Epidermal melanocyte (primary cell): ENCODE measurements at regions not wholly inside any gene's neighbourhood (a gene's known extent, or its start where the extent isn't known, plus 50 kb on each side); places are given as distances from the start of the nearest gene placed in this dataset.
A peak's percentile ranks its signal among the peaks of the same experiment; 100 is the strongest.
"Not testable (repeated sequence)": the region's sequence is repeated elsewhere in the genome, so short reads cannot be mapped to it uniquely, and the experiment has no call there.

ENCODE experiments used
- DNase-seq: peaks from one replicate; pipeline ENCODE4 v3.0.0; 2011; ENCODE audit warnings: low spot score; ENCODE audit not compliant: insufficient read length

DNA sequence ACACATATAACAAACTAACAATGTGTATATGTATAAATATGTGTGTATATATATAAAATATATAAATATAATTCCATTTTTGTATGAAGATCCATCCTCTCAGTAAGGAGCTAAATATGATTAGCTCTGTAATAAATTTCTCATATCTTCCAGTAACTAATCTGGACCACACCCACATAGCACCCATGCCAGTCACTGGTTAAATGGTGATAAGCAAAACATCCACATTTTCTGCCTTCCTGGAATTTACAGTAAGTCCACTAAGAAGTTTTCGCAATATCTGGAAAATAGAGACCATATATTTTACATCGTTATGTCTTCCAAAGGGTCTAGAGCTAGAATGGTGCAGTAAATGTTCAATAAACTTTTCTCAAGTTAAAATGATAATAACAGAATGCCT lies 151.5 kb upstream of the STMND1 start:
- DNase-seq: no peak

DNA sequence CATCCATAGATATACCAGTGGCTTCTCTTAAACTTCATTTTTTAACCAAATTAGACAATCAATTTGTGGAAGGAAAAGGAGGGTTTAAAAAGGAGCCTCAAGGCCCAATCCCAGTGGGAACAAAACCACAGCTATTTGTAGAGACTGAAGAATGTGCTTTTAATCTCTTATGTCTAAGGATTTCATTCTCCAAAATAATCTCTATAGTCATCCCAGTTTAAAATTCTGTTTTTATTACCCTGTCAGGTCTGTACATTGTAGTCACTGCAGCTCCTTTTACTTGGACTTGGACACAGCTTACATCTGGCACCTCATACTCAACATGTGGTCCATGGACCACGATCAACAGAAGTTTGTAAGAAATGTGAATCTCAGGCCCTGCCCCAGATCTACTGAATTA lies 152.1 kb upstream of the STMND1 start:
- no peak for DNase-seq

- DNase-seq: no peak
Measured at GRCh38 chr6:16948396-16948795, 153.5 kb upstream of the STMND1 start.

GRCh38 chr6:16947375-16948015 lies 154.4 kb upstream of the STMND1 start:
- peak; percentile 55 for DNase-seq

- no peak for DNase-seq
Measured at GRCh38 chr6:16944596-16944995, 157.3 kb upstream of the STMND1 start.

- DNase-seq: no peak
Measured at GRCh38 chr6:16939839-16940238, 162.0 kb upstream of the STMND1 start.

DNA sequence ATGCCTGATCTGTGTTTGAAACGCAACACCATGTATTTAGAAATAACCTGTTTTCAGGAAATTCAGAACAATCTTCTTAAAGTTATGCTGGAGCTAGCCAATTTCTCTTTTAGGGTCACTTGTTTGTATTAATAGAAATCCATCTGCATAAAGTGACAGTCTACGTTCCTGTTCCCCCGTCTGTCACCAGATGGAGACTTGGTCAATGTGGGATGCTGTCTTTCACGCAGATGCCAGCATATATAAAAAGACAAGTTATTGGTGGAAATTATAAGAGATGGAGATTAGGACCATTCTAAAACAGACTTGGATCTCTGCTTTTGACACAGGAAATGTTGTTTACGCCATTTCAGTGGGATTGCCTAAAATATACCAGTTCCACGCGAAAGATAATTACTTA lies 162.5 kb upstream of the STMND1 start:
- DNase-seq: no peak

DNA sequence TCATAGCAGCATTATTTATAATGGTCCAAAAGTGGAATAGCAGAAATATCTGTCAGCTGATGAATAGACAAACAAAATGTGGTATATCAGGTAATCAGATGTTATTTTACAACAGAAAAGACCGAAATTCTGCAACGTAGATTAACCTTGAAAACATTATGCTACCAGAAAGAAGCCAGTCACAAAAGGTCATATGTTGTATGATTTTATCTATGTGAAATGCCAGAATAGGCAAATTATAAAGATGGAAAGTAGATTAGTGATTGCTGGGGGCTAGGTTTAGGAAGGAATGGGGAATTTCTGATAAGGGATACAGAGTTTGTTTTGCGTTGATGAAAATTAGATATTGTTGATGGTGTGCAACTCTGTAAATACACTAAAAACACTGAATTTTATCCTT lies 165.0 kb upstream of the STMND1 start:
- DNase-seq: no peak

DNA sequence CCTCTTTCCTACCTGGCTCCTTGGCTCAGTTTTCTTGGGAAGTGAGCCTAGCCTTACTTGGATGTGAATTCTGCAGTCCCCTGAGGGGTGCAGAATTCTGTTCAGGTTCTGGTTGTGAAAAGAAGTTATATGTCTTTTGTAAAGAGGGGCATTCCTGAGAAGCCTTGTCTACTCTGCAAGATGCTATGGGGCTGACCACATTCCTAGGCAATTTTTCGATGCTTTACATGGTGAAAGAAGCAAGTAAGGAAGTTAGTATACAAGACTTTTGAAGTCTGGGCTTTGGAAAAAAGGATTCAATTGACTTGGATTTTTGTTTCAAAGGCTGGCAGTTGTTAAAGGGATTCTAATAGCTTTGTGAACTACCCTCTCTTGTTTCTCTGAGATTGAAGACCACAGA lies 167.9 kb upstream of the STMND1 start:
- DNase-seq: no peak

DNA sequence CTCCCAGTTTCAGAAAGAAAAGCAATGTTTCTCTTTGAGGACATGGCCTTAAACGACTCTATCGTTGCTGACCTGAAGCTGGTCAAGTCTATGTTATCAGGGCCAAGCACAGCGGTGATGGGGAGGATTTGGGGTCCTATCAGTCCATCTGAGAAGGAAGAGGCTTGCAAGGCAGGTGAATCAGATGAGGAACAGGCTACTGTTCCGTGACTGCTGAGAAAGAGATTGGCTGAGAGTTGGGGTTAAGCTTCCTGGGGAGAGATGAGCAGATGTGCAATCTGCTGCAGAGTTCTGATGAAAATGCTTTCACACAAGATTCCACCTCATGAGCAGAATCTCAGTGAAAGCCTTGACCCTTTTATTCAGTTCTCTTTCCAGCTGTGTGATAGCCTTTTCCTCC lies 168.3 kb upstream of the STMND1 start:
- no peak for DNase-seq

- DNase-seq: no peak
Measured at GRCh38 chr6:16932920-16933319, 168.9 kb upstream of the STMND1 start.

DNA sequence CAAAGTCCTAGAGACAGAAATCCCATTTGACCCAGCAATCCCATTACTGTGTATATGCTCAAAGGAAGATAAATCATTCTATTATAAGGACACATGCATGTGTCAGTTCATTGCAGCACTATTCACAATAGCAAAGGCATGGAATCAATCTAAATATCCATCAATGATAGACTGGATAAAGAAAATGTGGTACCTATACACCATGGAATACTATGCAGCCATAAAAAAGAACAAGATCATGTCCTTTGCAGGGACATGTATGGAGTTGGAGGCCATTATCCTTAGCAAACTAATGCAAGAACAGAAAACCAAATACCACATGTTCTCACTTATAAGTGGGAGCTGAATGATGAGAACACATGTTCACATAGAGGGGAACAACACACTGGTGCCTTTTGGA lies 169.8 kb upstream of the ATXN1 start:
- DNase-seq: not testable (repeated sequence)

- no peak for DNase-seq
Measured at GRCh38 chr6:16930432-16930831, 169.2 kb upstream of the ATXN1 start.

DNA sequence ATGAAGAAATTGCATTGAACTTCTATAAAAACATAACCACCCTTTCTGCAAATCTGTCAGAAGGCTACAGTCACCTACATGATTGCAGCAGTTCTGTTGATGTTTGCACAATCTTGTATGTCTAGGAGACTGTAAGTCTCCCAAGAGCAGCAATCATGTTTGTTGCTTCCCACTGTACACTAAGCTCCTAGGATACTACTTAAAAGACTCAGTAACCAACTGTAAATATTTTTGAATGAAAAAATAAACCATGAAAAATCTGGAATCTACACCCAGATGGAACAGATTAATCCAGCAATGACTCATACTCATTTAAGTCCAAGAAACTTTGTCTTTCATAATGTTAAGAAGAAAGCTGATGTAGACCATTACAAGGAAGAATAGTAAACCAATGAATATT lies 168.5 kb upstream of the ATXN1 start:
- peak; percentile 80 for DNase-seq

GRCh38 chr6:16928387-16928786 lies 167.1 kb upstream of the ATXN1 start:
- DNase-seq: no peak

GRCh38 chr6:16927205-16927604 lies 165.9 kb upstream of the ATXN1 start:
- DNase-seq: no peak

DNA sequence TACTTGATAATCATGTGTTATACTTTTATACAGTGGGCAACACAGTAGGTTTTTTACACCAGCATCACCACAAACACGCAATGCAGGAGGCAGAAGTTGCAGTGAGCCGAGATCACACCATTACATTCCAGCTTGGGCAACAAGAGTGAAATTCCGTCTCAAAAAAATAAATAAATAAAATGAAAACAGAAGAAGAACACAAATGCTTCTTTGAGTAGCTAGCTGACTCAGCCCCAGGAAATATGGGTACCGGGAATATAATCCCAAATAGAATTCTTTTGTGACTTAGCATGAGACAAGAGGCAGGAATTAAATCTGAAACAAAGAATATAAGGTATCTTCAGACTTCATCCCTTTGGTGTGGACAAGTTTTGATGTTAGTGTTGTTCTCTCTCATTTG lies 164.2 kb upstream of the ATXN1 start:
- no peak for DNase-seq

DNA sequence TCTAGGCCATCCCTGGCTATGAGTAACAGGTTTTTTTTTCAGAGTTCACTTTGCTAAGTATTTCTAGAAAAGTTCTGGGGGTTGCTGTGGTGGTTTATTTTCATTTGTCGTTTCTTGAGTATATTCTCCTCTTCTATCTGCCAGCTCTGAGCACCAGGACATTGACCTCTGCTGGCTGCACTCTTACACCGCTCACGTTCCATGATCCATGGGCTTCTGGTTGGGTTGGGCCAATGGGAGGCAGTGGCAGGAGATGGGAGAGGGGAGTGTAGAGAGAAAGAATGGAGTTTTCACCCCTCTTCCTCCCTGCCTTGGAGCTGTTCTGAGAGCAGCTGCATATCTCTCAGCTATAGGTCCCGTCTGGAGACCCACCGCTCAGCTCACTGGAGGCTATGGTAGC lies 161.0 kb upstream of the ATXN1 start:
- no peak for DNase-seq

GRCh38 chr6:16921399-16922110 lies 160.3 kb upstream of the ATXN1 start:
- no peak for DNase-seq

- DNase-seq: no peak
Measured at GRCh38 chr6:16918586-16918985, 157.3 kb upstream of the ATXN1 start.

DNA sequence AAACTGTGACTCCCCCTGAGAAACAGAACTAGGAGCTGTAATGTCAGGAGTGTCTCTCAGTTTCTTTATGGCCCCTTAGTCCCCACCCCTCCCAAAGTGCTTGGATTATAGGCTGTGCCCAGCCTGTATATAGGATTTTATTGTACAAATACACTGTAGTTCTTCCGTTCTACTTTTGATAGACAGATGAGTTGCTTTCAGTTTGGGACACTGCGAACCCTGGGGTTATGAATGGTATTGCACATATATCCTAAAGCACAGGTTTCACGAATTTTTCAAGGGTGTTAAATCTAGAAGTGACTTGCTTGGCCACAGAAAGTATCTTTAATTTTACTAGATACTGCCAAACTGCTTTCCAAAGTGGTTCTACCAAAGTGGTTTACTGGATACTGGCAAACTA lies 152.9 kb upstream of the ATXN1 start:
- DNase-seq: no peak

DNA sequence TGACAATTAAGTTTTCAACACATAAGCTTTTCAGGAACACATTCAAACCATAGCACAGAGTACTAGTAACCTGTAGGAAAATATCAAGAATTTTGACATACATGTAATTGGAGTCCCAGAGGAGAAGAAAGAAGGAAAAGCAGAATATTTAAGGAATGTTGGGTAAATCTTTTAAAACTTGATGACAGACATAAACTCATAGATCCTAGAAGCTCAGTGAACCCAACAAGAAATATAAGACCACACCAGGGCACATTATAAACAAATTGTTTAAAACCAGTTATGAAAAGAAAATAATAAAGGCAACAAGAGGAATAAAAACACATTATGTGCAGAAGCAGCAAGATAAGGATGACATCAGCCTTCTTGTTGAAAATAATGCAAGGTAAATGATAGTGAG lies 151.5 kb upstream of the ATXN1 start:
- DNase-seq: no peak

DNA sequence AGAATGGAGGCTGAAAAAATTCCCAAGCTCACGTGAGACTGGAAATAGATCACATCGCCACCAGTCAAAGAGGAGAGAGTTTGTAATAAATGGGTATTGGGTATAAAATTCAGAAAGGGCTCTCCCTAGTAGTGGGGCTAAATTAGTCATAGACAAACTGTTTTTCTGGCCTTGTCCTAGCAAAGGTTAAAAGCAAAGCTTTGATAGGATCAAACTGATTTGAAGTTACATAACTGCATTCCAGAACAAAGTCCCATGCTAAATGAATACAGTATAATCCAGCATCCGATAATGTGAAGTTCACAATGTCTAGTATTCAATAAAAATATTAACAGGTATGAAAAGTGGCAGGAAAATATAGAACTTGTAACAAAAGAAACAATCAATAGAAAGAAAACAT lies 149.8 kb upstream of the ATXN1 start:
- DNase-seq: no peak
